HG03457 (cell line): ENCODE measurements at regions not wholly inside any gene's neighbourhood (a gene's known extent, or its start where the extent isn't known, plus 50 kb on each side); places are given as distances from the start of the nearest gene placed in this dataset.

Source experiments
- ATAC-seq: cut with Tn5 transposase; IDR thresholded peaks from one replicate; pipeline ENCODE4 v1.9.1; 2021; ENCODE audit warnings: moderate number of reproducible peaks; ENCODE audit not compliant: unreplicated experiment

- ATAC-seq = no peak
These were observed 649.4 kb upstream of the CXADR start for GRCh38 chr21:16863362-16863905.

- ATAC-seq = no peak
These were observed 648.9 kb upstream of the CXADR start for GRCh38 chr21:16863908-16864307.

- ATAC-seq = no peak
These were observed 647.2 kb upstream of the CXADR start for GRCh38 chr21:16865632-16866031.

GRCh38 chr21:16866851-16867250 is 646.0 kb upstream of the CXADR start:
- ATAC-seq = no peak

- no peak for ATAC-seq
These were observed 642.7 kb upstream of the CXADR start for GRCh38 chr21:16870103-16870502.

- ATAC-seq = no peak
These were observed 640.2 kb upstream of the CXADR start for GRCh38 chr21:16872616-16873015.

- no peak for ATAC-seq
These were observed 639.7 kb upstream of the CXADR start for GRCh38 chr21:16873176-16873575.

- ATAC-seq = no peak
These were observed 639.2 kb upstream of the CXADR start for GRCh38 chr21:16873596-16873995.

- no peak for ATAC-seq
These were observed 633.4 kb upstream of the CXADR start for GRCh38 chr21:16879479-16879878.

GRCh38 chr21:16891821-16892220 is 621.0 kb upstream of the CXADR start:
- no peak for ATAC-seq

GRCh38 chr21:16900685-16901084 is 612.2 kb upstream of the CXADR start:
- no peak for ATAC-seq

- no peak for ATAC-seq
These were observed 604.8 kb upstream of the CXADR start for GRCh38 chr21:16908077-16908476.

- ATAC-seq = no peak
These were observed 602.2 kb upstream of the CXADR start for GRCh38 chr21:16910435-16911165.

- ATAC-seq = no peak
These were observed 601.7 kb upstream of the CXADR start for GRCh38 chr21:16911166-16911607.

GRCh38 chr21:16912075-16912474 is 600.8 kb upstream of the CXADR start:
- ATAC-seq = no peak

- ATAC-seq = no peak
These were observed 599.8 kb upstream of the CXADR start for GRCh38 chr21:16913010-16913409.

- no peak for ATAC-seq
These were observed 584.4 kb upstream of the CXADR start for GRCh38 chr21:16928439-16928838.

GRCh38 chr21:16932314-16932713 is 580.5 kb upstream of the CXADR start:
- ATAC-seq = no peak

GRCh38 chr21:16942703-16943102 is 570.1 kb upstream of the CXADR start:
- no peak for ATAC-seq

- no peak for ATAC-seq
These were observed 569.6 kb upstream of the CXADR start for GRCh38 chr21:16943231-16943630.

- ATAC-seq = no peak
These were observed 567.3 kb upstream of the CXADR start for GRCh38 chr21:16945580-16945979.

GRCh38 chr21:16956824-16957223 is 556.0 kb upstream of the CXADR start:
- ATAC-seq = no peak

- no peak for ATAC-seq
These were observed 547.4 kb upstream of the CXADR start for GRCh38 chr21:16965424-16965823.
